ENCODE measurements at regions not wholly inside any gene's neighbourhood (a gene's known extent, or its start where the extent isn't known, plus 50 kb on each side); places are given as distances from the start of the nearest gene placed in this dataset.
"Not testable (repeated sequence)": the region's sequence is repeated elsewhere in the genome, so short reads cannot be mapped to it uniquely, and the experiment has no call there.

GRCh38 chr13:88824218-88824617 lies 1153.0 kb downstream of the SLITRK5 start:
- Histone ChIP-seq H3K4me3 (no peak overlapping the region), H3K4me1 (no peaks in the 10 kb centered on the region), H3K27me3 (no peaks in the 10 kb centered on the region), H3K36me3 (no peaks in the 10 kb centered on the region), H3K9me3 (no peaks in the 10 kb centered on the region), H3K27ac (no peak overlapping the region)
- 74 to 83% methylated on average over 4 of the region's 4 CpGs for WGBS, 2 donors
- DNase-seq, result no peak
- TF ChIP-seq POLR2A (IDR thresholded peaks at IDR 0.05) (no peak), EP300 (IDR thresholded peaks at IDR 0.05) (no peak), CTCF (IDR thresholded peaks at IDR 0.05) (no peak)
- intact Hi-C loops (cut with DNase I), result no loop called here

GRCh38 chr13:88840085-88840484 lies 1168.9 kb downstream of the SLITRK5 start:
- H3K27ac ChIP-seq, result no peak overlapping the region
- intact Hi-C loops (cut with DNase I), result no loop called here
- no peak for TF ChIP-seq CTCF (IDR thresholded peaks at IDR 0.05)
- TF ChIP-seq POLR2AphosphoS5 (IDR thresholded peaks at IDR 0.05), result no peak
- TF ChIP-seq EP300 (IDR thresholded peaks at IDR 0.05), result no peak
- TF ChIP-seq POLR2A (IDR thresholded peaks at IDR 0.05), result no peak
- DNase-seq, result no peak
- no peaks in the 10 kb centered on the region for H3K4me1 ChIP-seq
- no peaks in the 10 kb centered on the region for H3K27me3 ChIP-seq
- no peaks in the 10 kb centered on the region for H3K9me3 ChIP-seq
- no peak overlapping the region for H3K4me3 ChIP-seq
- 88 to 89% methylated on average over 3 of the region's 3 CpGs for WGBS, 2 donors
- H3K36me3 ChIP-seq, result no peaks in the 10 kb centered on the region

- H3K4me3 ChIP-seq; H3K9me3 ChIP-seq; H3K4me1 ChIP-seq; DNase-seq; intact Hi-C loops (cut with DNase I); H3K36me3 ChIP-seq; H3K27me3 ChIP-seq; H3K27ac ChIP-seq: not testable (repeated sequence)
- WGBS, 2 donors, result 90 to 92% methylated on average over 6 of the region's 6 CpGs
These were observed 1181.1 kb downstream of the SLITRK5 start for GRCh38 chr13:88852293-88852692.

GRCh38 chr13:88857256-88857655 lies 1186.1 kb downstream of the SLITRK5 start:
- Histone ChIP-seq H3K36me3 (no peaks in the 10 kb centered on the region), H3K4me3 (no peak overlapping the region), H3K27ac (no peak overlapping the region), H3K27me3 (no peaks in the 10 kb centered on the region), H3K4me1 (no peaks in the 10 kb centered on the region), H3K9me3 (no peaks in the 10 kb centered on the region)
- WGBS, 2 donors, result 70 to 97% methylated on average over 1 of the region's 1 CpG
- TF ChIP-seq POLR2A (IDR thresholded peaks at IDR 0.05), result no peak
- no peak for TF ChIP-seq EP300 (IDR thresholded peaks at IDR 0.05)
- TF ChIP-seq CTCF (IDR thresholded peaks at IDR 0.05), result no peak
- TF ChIP-seq POLR2AphosphoS5 (IDR thresholded peaks at IDR 0.05), result no peak
- intact Hi-C loops (cut with DNase I), result no loop called here
- no peak for DNase-seq

DNA sequence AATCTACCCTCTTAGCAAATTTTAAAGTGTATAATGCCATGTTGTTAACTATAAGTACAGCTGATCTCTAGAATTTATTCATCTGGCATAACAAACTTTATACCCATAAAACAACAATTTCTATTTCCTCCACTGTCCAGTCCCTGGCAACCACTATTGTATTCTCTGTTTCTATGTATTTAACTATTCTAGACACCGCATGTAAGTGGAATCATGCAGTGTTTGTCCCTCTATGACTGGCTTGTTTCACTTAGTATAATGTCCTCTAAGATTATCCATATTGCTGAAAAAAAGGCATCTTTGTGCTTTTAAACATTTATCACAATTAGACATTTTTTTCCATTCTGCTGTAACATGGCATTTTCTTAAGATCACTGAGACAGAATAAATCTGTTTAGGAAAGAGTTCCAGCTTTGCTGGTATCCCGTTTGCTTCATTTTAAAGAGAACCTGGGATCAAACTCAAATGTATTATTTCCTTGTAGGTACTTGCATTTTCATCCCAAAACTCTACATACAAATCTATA lies 1191.0 kb downstream of the SLITRK5 start:
- Histone ChIP-seq H3K9me3 (no peaks in the 10 kb centered on the region), H3K4me1 (no peaks in the 10 kb centered on the region), H3K36me3 (no peaks in the 10 kb centered on the region), H3K27me3 (no peaks in the 10 kb centered on the region), H3K4me3 (no peak overlapping the region), H3K27ac (no peak overlapping the region)
- intact Hi-C loops (cut with DNase I), result no loop called here
- DNase-seq, result no peak
- TF ChIP-seq POLR2AphosphoS5 (IDR thresholded peaks at IDR 0.05) (no peak), CTCF (IDR thresholded peaks at IDR 0.05) (no peak), POLR2A (IDR thresholded peaks at IDR 0.05) (no peak), EP300 (IDR thresholded peaks at IDR 0.05) (no peak)
- WGBS, 2 donors, result 56 to 80% methylated on average over 2 of the region's 2 CpGs

Measured in sigmoid colon (tissue), 6 donors.